IMR-90 (cell line): ENCODE measurements at regions not wholly inside any gene's neighbourhood (a gene's known extent, or its start where the extent isn't known, plus 50 kb on each side); places are given as distances from the start of the nearest gene placed in this dataset.
"Not testable (repeated sequence)": the region's sequence is repeated elsewhere in the genome, so short reads cannot be mapped to it uniquely, and the experiment has no call there.

Experiments used
- BHLHE40 ChIP-seq: fragments of 150-350 bp; IDR thresholded peaks from 2 replicates; pipeline ENCODE4 v1.6.1; 2016; ENCODE audit warnings: mild to moderate bottlenecking, low read depth, low read length
- CEBPB ChIP-seq: IDR thresholded peaks from 2 replicates; pipeline ENCODE4 v1.6.1; 2012; ENCODE audit warnings: low read depth, low read length, improper control_type of control experiment
- CHD1 ChIP-seq: IDR thresholded peaks from 2 replicates; pipeline ENCODE4 v1.6.1; 2012; ENCODE audit warnings: low read depth, low read length, improper control_type of control experiment
- FOS ChIP-seq: fragments of 150-350 bp; IDR thresholded peaks from 2 replicates; pipeline ENCODE4 v1.6.1; 2016; ENCODE audit warnings: low read depth, low read length
- MAFK ChIP-seq: IDR thresholded peaks from 2 replicates; pipeline ENCODE4 v1.6.1; 2012; ENCODE audit warnings: low read depth, low read length, improper control_type of control experiment
- MXI1 ChIP-seq: IDR thresholded peaks from 2 replicates; pipeline ENCODE4 v1.6.1; 2012; ENCODE audit warnings: low read depth, mild to moderate bottlenecking, low read length, moderate library complexity, borderline replicate concordance
- NFE2L2 ChIP-seq: fragments of 150-350 bp; IDR thresholded peaks from 2 replicates; pipeline ENCODE4 v1.6.1; 2016; ENCODE audit warnings: low read depth, mild to moderate bottlenecking, low read length
- POLR2A ChIP-seq: IDR thresholded peaks from 2 replicates; pipeline ENCODE4 v1.6.1; 2012; ENCODE audit warnings: mild to moderate bottlenecking, low read depth, low read length
- RCOR1 ChIP-seq: IDR thresholded peaks from 2 replicates; pipeline ENCODE4 v1.6.1; 2012; ENCODE audit warnings: mild to moderate bottlenecking, low read length, improper control_type of control experiment; ENCODE audit not compliant: insufficient replicate concordance
- SMC3 ChIP-seq: fragments of 150-350 bp; IDR thresholded peaks from 2 replicates; pipeline ENCODE4 v1.6.1; 2016; ENCODE audit warnings: low read depth, mild to moderate bottlenecking, antibody characterized with exemption, low read length, moderate library complexity
- TF ChIP-seq, protein P1 (sequence below): conservative IDR thresholded peaks from 2 replicates; pipeline ENCODE4 v1.5.1; 2012; ENCODE audit warnings: mild to moderate bottlenecking, low read depth, low read length, improper control_type of control experiment
- TF ChIP-seq, protein P2 (sequence below): fragments of 150-350 bp; IDR thresholded peaks from 2 replicates; pipeline ENCODE4 v1.6.1; 2017; ENCODE audit warnings: mild to moderate bottlenecking, antibody characterized with exemption, low read length, low read depth

DNA sequence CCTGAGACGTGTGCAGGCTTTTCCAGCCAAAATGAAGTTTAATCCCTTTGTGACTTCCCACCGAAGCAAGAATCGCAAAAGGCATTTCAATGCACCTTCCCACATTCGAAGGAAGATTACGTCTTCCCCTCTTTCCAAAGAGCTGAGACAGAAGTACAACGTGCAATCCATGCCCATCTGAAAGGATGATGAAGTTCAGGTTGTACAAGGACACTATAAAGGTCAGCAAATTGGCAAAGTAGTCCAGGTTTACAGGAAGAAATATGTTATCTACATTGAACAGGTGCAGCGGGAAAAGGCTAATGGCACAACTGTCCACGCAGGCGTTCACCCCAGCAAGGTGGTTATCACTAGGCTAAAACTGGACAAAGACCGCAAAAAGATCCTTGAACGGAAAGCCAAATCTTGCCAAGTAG, 83.6 kb upstream of the PPP2R5C start:
- TF ChIP-seq POLR2A, MXI1, MAFK, BHLHE40, CEBPB, RCOR1, CHD1, FOS, SMC3, NFE2L2: not testable (repeated sequence)
- TF ChIP-seq, protein P1, sequence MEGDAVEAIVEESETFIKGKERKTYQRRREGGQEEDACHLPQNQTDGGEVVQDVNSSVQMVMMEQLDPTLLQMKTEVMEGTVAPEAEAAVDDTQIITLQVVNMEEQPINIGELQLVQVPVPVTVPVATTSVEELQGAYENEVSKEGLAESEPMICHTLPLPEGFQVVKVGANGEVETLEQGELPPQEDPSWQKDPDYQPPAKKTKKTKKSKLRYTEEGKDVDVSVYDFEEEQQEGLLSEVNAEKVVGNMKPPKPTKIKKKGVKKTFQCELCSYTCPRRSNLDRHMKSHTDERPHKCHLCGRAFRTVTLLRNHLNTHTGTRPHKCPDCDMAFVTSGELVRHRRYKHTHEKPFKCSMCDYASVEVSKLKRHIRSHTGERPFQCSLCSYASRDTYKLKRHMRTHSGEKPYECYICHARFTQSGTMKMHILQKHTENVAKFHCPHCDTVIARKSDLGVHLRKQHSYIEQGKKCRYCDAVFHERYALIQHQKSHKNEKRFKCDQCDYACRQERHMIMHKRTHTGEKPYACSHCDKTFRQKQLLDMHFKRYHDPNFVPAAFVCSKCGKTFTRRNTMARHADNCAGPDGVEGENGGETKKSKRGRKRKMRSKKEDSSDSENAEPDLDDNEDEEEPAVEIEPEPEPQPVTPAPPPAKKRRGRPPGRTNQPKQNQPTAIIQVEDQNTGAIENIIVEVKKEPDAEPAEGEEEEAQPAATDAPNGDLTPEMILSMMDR, result not testable (repeated sequence)
- TF ChIP-seq, protein P2, sequence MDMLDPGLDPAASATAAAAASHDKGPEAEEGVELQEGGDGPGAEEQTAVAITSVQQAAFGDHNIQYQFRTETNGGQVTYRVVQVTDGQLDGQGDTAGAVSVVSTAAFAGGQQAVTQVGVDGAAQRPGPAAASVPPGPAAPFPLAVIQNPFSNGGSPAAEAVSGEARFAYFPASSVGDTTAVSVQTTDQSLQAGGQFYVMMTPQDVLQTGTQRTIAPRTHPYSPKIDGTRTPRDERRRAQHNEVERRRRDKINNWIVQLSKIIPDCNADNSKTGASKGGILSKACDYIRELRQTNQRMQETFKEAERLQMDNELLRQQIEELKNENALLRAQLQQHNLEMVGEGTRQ, result not testable (repeated sequence)
